HG02623 (cell line): ENCODE measurements at regions not wholly inside any gene's neighbourhood (a gene's known extent, or its start where the extent isn't known, plus 50 kb on each side); places are given as distances from the start of the nearest gene placed in this dataset.
"Not testable (repeated sequence)": the region's sequence is repeated elsewhere in the genome, so short reads cannot be mapped to it uniquely, and the experiment has no call there.

Source experiments
- ATAC-seq: cut with Tn5 transposase; IDR thresholded peaks from one replicate; pipeline ENCODE4 v1.9.1; 2021; ENCODE audit warnings: moderate library complexity; ENCODE audit not compliant: unreplicated experiment

GRCh38 chr7:20839196-20839735 lies 52.6 kb upstream of the SP8 start:
- ATAC-seq = no peak

DNA sequence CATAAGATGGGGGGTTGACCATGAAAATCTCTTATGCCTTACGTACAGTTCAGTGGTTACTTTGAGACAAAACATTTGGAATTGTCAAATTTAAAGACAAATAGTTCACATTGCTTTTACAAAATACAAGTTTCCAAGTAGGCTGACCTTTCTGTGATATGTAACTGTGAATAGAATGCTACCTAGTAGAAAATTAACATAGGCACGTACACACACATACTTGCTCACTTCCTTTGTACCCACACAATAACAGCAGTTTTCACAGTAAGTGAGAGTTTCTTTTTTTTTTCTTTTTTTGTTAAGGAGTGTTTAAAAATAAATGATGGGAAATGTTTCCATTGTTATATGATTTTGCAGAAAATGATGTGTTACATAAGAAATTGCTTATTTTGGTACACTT lies 53.3 kb upstream of the SP8 start:
- ATAC-seq = no peak

DNA sequence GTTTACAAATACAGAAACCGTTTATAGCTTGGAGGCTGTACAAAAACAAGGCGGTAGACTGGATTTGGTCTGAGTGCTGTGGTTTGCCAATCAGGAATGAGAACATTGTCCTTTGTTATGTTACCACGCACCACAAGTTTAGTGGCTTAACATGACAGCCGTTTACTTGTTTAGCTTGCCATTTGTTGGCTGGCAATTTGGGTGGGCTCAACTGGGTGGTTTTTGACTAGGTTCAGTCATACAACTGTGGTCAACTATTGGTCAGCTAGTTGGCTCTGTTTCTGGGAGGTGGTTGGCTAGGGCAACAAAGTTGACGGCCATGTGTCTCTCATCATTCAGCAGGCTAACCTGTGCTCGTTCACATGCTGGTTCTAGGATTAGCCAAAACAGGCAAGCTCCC lies 60.1 kb upstream of the SP8 start:
- no peak for ATAC-seq

GRCh38 chr7:20858951-20859350 lies 72.3 kb upstream of the SP8 start:
- no peak for ATAC-seq

DNA sequence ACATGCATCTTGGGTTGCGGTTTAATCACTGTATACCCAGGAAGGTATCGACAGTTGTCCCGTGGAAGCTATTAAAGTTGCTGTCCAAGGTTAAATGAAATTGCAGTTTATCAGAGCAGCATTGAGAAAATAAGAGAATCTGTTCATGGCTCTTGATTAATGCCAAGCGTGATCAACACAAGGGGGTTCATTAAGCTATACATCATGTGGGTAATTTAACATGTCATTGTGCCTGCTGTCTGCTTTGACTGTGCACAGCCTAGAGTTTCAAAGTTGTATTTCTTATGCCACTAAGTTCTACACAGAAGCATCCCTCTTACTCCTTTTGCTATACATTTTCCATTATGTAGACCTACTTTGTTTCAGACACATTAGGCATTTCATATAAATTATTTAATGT lies 74.8 kb upstream of the SP8 start:
- no peak for ATAC-seq

GRCh38 chr7:20862554-20862953 lies 75.9 kb upstream of the SP8 start:
- no peak for ATAC-seq

DNA sequence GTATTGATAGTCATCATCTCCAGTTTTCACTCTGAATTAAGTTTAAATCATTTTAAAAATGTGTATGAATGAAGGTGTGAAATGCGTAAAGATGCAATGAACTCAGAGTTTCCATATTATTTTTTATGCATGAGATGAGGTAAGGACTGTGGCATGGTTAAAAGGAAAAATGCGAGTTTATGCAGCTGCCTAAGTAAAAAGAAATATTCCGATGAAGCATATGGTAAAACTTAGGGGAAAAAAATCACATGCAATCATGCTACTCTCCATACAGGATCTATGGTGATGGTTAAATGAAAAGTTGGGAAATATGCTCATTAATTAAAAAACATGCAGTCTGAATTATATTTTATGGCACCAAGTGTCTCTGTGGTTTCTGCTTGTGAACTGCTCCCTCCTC lies 77.5 kb upstream of the SP8 start:
- ATAC-seq = no peak

GRCh38 chr7:20865684-20866083 lies 79.0 kb upstream of the SP8 start:
- no peak for ATAC-seq

- ATAC-seq = no peak
Observed at GRCh38 chr7:20870977-20871376, 84.3 kb upstream of the SP8 start.

DNA sequence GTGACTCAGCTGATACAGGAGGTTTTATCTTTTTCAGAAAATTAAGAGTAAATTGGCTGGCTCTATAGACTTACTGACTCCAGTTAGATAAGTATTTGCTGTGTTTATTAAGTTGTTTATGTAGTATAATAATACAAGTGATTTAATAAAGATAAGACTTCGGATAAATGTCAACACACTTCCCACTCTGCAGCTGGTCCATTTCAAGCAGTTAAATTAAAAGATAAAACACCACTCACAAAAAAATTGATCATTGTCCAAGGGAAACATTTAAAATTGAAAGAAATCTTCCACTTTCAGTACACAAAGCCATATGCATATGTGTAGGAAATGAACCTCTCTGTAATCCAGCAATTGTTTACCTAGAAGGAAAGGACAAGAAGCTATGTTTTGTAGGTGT lies 106.1 kb upstream of the SP8 start:
- no peak for ATAC-seq

DNA sequence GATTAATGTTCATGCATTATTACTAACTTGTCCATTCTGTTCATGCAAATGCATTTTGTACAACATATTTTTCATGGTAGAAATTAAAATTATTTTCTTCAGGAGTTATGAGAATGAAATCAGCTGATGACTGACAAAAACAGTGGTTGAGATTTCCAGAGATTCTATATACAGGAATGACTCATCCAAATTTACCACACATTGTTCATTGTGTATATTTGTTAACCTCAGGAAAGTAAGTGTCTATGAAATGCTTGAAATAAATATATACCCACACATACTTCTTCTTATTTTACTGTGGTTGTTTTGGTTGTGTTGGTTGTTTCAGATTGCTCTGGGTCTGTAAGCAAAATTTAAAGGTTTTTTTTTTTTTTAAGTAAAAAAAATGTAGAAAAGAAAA lies 108.1 kb upstream of the SP8 start:
- ATAC-seq = no peak

DNA sequence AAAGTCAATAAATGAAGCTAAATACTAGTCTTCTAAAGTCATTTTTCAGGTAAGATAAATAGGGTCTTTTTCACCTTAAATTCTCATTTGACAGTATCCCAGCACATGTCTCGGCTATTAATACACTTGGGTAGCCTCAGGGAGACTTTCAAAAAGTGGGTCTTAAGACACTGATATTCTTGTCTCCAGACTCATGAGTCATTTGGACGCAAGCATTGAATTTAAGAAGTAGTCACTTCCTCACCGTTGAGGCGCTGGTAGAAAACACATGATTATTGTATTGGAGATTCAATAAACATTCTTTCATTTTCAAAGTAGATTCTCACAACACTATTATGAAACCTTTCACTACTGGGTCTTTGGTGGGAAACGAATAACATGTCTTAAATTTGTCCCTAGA lies 108.9 kb upstream of the SP8 start:
- ATAC-seq = no peak

- no peak for ATAC-seq
Observed at GRCh38 chr7:20896996-20897395, 110.3 kb upstream of the SP8 start.

DNA sequence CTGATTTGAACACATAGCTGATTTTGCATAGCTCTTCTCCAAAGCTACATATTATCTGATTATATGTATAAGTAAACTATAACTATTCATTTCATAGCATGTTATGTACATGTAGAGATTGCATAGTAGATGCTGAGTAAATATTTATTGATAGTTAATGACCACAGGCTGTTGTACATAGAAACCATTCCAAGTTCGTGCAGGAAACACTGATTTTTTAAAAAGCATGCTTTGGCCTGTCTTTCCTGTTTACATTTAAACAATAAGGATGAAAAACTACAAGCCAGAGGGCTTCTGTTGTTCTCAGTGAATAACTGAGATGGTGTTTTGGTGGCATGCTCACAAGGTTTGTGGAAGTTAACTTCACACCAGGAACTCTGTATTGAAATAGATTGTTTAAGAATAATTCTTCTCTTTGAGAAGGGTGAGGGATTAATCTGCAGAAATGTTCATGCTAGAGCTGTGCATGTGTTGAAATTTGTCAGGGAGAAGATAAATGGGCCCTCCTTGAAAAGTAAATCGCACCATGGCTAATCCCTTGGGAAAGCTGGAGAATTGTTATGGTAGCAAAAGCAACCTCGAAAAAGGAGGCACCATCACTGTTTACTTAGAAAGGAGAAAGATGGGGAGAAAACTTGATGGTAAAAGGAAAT lies 120.2 kb upstream of the SP8 start:
- ATAC-seq = no peak

DNA sequence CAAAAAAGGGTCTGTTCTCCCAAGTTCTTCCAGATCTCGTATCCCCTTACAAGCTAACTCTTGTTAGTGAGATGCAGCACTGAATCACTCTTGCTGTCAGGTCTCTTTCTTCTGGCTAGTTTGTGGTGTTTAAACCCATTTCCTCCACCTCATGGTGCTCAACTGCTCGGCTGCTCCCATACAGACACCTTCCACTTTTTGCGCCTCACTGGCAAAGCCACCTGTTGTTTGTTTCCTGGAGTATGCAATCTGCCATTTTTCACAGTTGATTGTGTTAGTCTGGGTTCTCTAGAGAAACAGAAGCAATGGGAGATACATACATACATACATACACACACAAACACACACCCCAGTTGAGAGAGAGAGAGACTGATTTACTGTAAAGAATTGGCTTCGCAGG lies 124.4 kb upstream of the SP8 start:
- ATAC-seq = no peak

GRCh38 chr7:20913853-20914252 lies 127.2 kb upstream of the SP8 start:
- ATAC-seq = no peak

GRCh38 chr7:20916311-20916710 lies 129.6 kb upstream of the SP8 start:
- ATAC-seq = no peak

DNA sequence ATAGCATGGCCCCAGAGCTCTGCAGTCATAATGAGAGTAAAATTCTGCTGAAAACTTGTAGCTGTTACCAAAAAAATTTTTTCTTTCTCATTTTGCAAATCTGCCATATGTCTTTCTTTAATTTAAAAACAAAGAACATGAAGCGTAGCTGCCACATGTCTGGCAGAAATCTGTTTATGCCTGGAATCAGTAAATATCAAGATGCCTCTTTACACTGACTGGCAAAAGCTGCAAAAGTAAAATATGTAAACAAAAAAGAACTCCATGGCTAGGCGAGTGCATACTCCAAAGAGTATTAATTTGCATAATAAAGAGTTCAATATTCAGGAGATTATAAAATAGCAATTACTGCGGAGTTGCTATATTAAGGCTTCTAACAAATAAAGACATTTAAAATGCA lies 130.9 kb upstream of the SP8 start:
- ATAC-seq = no peak

DNA sequence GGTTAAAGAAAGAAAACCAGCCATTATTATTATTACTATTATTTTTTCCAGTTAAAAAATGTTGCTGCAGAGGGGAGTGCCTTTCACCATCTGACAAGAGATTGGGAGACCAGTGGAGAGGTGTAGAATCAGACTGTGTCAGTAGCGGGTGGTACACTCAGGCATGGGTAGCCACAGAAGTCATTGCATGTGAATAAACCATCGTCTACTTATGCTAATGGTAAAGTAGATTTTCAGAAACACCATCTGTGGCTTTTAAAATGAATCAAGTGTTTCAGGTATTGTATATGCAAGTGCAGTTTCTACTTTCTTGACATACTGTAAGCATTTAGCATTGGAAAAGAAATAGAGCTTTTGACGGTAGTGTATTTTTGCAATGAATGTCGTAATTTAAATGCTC lies 131.5 kb upstream of the SP8 start:
- no peak for ATAC-seq

DNA sequence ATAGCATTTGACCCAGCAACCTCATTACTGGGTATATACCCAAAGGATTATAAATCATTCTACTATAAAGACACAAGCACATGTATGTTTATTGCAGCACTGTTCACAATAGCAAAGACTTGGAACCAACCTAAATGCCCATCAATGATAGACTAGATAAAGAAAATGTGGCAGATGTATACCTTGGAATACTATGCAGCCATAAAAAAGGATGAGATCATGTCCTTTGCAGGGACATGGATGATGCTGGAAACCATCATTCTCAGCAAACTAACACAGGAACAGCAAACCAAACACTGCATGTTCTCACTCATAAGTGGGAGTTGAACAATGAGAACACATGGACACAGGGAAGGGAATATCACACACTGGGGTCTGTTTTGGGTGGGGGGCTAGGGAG lies 140.5 kb upstream of the SP8 start:
- not testable (repeated sequence) for ATAC-seq

DNA sequence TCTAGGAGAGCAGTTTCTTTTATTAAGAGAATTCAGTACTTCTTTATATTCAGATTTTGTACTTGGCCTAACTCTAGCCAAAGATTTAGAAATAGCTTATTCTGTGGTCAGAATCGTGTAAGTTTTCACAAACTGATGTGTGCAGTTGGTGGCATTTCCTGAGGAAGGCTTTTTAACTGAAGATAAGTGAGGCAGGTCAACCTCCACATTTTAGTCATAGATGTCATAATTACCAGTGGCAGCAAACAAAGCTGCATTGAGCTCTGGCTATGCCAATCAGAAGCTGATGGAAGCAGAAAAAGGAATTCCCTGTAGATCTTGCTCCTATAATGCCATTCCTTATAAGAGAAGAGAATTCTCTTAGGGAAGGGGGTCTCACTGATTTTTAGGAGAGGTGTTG lies 141.3 kb upstream of the SP8 start:
- no peak for ATAC-seq

DNA sequence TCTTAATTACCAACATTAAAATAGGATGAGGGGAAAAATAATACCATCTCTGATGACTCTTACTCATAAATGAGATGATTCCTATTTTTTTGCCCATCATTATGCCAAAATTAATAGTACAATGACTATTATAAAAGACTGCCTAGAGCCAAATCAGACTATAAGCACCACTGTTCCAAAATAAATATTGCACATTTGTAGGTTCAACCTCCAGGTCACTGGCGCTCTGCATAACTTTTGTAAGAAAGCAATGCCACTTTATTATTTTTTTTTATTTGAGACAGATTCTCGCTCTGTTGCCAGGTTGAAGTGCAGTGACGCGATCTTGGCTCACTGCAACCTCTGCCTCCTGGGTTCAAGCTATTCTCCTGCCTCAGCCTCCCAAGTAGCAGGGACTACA lies 142.5 kb upstream of the SP8 start:
- no peak for ATAC-seq

- ATAC-seq = no peak
Observed at GRCh38 chr7:20931739-20932138, 145.1 kb upstream of the SP8 start.
